Esophagus muscularis mucosa (tissue), 4 donors: ENCODE measurements at regions not wholly inside any gene's neighbourhood (a gene's known extent, or its start where the extent isn't known, plus 50 kb on each side); places are given as distances from the start of the nearest gene placed in this dataset.

Experiments
- EP300 ChIP-seq: sonication (generic); formaldehyde crosslinking; IDR thresholded peaks from one replicate; pipeline ENCODE4 v1.6.1; 2017; ENCODE audit warnings: antibody characterized with exemption
- POLR2A ChIP-seq: fragments of 450-650 bp; IDR thresholded peaks from one replicate; pipeline ENCODE4 v1.6.1; 2017; ENCODE audit warnings: antibody characterized with exemption, moderate library complexity, mild to moderate bottlenecking, low read depth
- POLR2AphosphoS5 ChIP-seq, 2 donors: sonication (generic); formaldehyde crosslinking; IDR thresholded peaks; one replicate each; pipeline ENCODE4 v1.6.1; 2017; ENCODE audit warnings: antibody characterized with exemption in 2 of 2
- TF ChIP-seq, protein P1 (sequence below), 3 experiments: fragments of 200-600 bp in 2 of 3; fragments of 450-650 bp in 1 of 3; sonication (generic) in 2 of 3; IDR thresholded peaks; one replicate each; pipeline ENCODE4 v1.5.1; 2017 to 2019; ENCODE audit warnings: antibody characterized with exemption in 3 of 3, mild to moderate bottlenecking in 2 of 3, moderate library complexity in 1 of 3

GRCh38 chr12:80040075-80040738 is 59.1 kb upstream of the OTOGL start:
- TF ChIP-seq POLR2AphosphoS5 (IDR thresholded peaks at IDR 0.05) (no peak), EP300 (no peak), POLR2A (no peak)
- TF ChIP-seq, protein P1, sequence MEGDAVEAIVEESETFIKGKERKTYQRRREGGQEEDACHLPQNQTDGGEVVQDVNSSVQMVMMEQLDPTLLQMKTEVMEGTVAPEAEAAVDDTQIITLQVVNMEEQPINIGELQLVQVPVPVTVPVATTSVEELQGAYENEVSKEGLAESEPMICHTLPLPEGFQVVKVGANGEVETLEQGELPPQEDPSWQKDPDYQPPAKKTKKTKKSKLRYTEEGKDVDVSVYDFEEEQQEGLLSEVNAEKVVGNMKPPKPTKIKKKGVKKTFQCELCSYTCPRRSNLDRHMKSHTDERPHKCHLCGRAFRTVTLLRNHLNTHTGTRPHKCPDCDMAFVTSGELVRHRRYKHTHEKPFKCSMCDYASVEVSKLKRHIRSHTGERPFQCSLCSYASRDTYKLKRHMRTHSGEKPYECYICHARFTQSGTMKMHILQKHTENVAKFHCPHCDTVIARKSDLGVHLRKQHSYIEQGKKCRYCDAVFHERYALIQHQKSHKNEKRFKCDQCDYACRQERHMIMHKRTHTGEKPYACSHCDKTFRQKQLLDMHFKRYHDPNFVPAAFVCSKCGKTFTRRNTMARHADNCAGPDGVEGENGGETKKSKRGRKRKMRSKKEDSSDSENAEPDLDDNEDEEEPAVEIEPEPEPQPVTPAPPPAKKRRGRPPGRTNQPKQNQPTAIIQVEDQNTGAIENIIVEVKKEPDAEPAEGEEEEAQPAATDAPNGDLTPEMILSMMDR (IDR thresholded peaks at IDR 0.05): no peak
